Hepatocyte (in vitro differentiated cells): ENCODE measurements at regions not wholly inside any gene's neighbourhood (a gene's known extent, or its start where the extent isn't known, plus 50 kb on each side); places are given as distances from the start of the nearest gene placed in this dataset.
A peak's percentile ranks its signal among the peaks of the same experiment; 100 is the strongest.

Experiments used
- DNase-seq: peaks from one replicate; pipeline ENCODE4 v3.0.0-alpha.2; 2016; ENCODE audit warnings: low spot score
- H2AFZ ChIP-seq: fragments of 200-600 bp; sonication (generic); 2 replicates; pipeline ENCODE4 v1.6.0; 2016; ENCODE audit warnings: antibody characterized with exemption, mild to moderate bottlenecking
- H3K27ac ChIP-seq: fragments of 200-600 bp; sonication (generic); 2 replicates; pipeline ENCODE4 v1.5.1; 2016; ENCODE audit warnings: mild to moderate bottlenecking
- H3K27me3 ChIP-seq: fragments of 200-600 bp; sonication (generic); 2 replicates; pipeline ENCODE4 v1.6.1; 2016
- H3K36me3 ChIP-seq: fragments of 200-600 bp; sonication (generic); replicated peaks from 2 replicates; pipeline ENCODE4 v1.5.1; 2016; ENCODE audit warnings: low read depth; ENCODE audit not compliant: insufficient read depth
- H3K4me1 ChIP-seq: fragments of 200-600 bp; sonication (generic); 2 replicates; pipeline ENCODE4 v1.5.1; 2016; ENCODE audit warnings: mild to moderate bottlenecking, moderate library complexity; ENCODE audit not compliant: insufficient read depth
- H3K4me2 ChIP-seq: fragments of 200-600 bp; sonication (generic); 2 replicates; pipeline ENCODE4 v1.6.0; 2016
- H3K4me3 ChIP-seq: fragments of 200-600 bp; sonication (generic); 2 replicates; pipeline ENCODE4 v1.5.1; 2016; ENCODE audit warnings: mild to moderate bottlenecking
- H3K79me2 ChIP-seq: fragments of 200-600 bp; sonication (generic); 2 replicates; pipeline ENCODE4 v1.6.0; 2017; ENCODE audit warnings: mild to moderate bottlenecking
- H3K9me2 ChIP-seq: fragments of 200-600 bp; sonication (generic); replicated peaks from 2 replicates; pipeline ENCODE4 v1.6.0; 2017; ENCODE audit warnings: mild to moderate bottlenecking; ENCODE audit not compliant: insufficient read depth
- H3K9me3 ChIP-seq: fragments of 200-600 bp; sonication (generic); 2 replicates; pipeline ENCODE4 v1.5.1; 2016; ENCODE audit warnings: low read depth, mild to moderate bottlenecking
- H4K20me1 ChIP-seq: fragments of 200-600 bp; sonication (generic); 2 replicates; pipeline ENCODE4 v1.6.0; 2016; ENCODE audit warnings: mild to moderate bottlenecking; ENCODE audit not compliant: insufficient read depth, poor library complexity, severe bottlenecking
- EZH2 ChIP-seq: fragments of 200-600 bp; sonication (generic); IDR thresholded peaks from 2 replicates; pipeline ENCODE4 v1.6.1; 2016; ENCODE audit warnings: antibody characterized with exemption, mild to moderate bottlenecking, borderline replicate concordance
- EZH2phosphoT487 ChIP-seq: fragments of 200-600 bp; sonication (generic); IDR thresholded peaks from one replicate; pipeline ENCODE4 v1.6.1; 2018; ENCODE audit warnings: antibody characterized with exemption, mild to moderate bottlenecking, low read depth, moderate library complexity; ENCODE audit not compliant: unreplicated experiment, severe bottlenecking
- WGBS: methylation state at CpG from one replicate; pipeline ENCODE4 v1.1.6; 2016; ENCODE audit warnings: low lambda C conversion rate; ENCODE audit errors: missing lambda C conversion rate; 5-methylcytosine and 5-hydroxymethylcytosine counted together
- TF ChIP-seq, protein P1 (sequence below): fragments of 200-600 bp; sonication (generic); IDR thresholded peaks from 2 replicates; pipeline ENCODE4 v1.5.1; 2016; ENCODE audit warnings: antibody characterized with exemption, mild to moderate bottlenecking; ENCODE audit not compliant: poor library complexity

DNA sequence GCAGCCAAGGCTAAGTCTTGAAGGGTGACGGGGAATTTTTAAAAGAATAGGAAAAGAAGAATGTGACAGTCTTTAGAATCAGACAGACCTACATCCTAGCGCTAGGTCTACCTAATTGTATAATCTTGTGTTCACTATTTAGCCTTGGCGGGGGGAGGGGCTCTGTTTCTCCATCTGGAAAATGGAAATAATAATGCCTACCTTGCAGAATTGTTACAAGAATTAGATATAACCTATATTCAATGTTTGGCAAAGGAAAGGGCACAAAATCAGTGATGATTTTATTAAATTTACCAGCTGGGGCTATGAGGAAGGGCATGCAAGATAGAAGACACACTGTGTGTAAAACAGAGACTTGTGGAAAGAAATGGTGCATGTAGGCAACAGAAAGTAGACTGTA, 154.8 kb downstream of the ZBTB18 start:
- Histone ChIP-seq H3K4me1 (no peaks in the 10 kb centered on the region), H3K27ac (no peak overlapping the region), H4K20me1 (no peaks in the 10 kb centered on the region), H3K4me3 (no peak overlapping the region), H3K36me3 (no peaks in the 10 kb centered on the region), H3K27me3 (no peaks in the 10 kb centered on the region), H3K9me2 (no peaks in the 10 kb centered on the region), H3K9me3 (no peaks in the 10 kb centered on the region), H3K4me2 (no peak overlapping the region), H2AFZ (no peak overlapping the region), H3K79me2 (no peaks in the 10 kb centered on the region)
- DNase-seq = no peak
- TF ChIP-seq EZH2phosphoT487 (no peak), EZH2 (no peak)
- TF ChIP-seq, protein P1, sequence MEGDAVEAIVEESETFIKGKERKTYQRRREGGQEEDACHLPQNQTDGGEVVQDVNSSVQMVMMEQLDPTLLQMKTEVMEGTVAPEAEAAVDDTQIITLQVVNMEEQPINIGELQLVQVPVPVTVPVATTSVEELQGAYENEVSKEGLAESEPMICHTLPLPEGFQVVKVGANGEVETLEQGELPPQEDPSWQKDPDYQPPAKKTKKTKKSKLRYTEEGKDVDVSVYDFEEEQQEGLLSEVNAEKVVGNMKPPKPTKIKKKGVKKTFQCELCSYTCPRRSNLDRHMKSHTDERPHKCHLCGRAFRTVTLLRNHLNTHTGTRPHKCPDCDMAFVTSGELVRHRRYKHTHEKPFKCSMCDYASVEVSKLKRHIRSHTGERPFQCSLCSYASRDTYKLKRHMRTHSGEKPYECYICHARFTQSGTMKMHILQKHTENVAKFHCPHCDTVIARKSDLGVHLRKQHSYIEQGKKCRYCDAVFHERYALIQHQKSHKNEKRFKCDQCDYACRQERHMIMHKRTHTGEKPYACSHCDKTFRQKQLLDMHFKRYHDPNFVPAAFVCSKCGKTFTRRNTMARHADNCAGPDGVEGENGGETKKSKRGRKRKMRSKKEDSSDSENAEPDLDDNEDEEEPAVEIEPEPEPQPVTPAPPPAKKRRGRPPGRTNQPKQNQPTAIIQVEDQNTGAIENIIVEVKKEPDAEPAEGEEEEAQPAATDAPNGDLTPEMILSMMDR = no peak
- WGBS = 93% methylated on average over 3 of the region's 3 CpGs

DNA sequence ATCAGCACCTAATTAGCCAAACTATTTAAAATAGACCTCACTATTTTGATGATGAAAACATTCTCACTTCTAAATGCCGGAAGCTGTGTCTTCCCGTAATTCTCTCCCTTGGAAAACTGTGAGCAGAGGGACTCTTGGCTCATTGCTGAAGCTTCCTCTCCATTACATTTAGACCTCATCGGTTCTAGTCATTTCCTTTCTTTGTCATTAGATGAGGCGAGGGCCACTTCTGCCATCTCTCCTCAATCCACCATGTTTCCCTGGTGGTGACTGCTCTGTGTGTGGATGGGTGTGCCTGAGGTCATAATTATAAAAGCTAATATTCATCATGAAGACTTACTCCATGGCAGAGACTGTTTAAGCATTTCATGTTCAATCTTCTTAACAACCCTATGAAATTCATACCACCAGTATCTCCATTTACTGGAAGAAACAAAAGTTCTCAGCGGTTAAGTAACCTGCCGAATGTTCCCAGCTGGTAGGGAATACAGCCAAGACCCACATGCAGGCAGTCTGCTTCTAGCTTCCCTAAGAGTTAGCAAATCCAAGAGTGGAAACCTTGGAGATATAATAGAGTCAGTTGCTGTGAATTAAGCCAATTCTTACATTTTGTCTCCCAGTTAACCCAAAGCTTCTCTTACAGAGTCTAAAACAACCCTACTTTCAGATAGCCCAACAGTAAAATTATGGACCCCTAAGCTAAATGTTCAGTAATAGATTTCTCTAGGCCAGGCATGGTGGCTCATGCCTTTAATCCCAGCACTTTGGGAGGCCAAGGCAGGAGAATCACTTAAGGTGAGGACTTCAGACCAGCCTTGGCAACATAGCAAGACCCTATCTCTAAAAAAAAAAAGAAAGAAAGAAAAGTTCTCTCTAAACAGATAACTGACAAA, 156.2 kb downstream of the ZBTB18 start:
- Histone ChIP-seq H4K20me1 (no peaks in the 10 kb centered on the region), H3K27ac (peak overlapping the region; percentile 22), H3K9me3 (no peaks in the 10 kb centered on the region), H3K4me2 (no peak overlapping the region), H3K79me2 (no peaks in the 10 kb centered on the region), H3K9me2 (no peaks in the 10 kb centered on the region), H3K36me3 (no peaks in the 10 kb centered on the region), H3K4me3 (no peak overlapping the region), H3K27me3 (no peaks in the 10 kb centered on the region), H3K4me1 (no peaks in the 10 kb centered on the region), H2AFZ (no peak overlapping the region)
- no peak for DNase-seq
- TF ChIP-seq, protein P1 = no peak
- TF ChIP-seq EZH2phosphoT487 (no peak), EZH2 (no peak)
- 89% methylated on average over 6 of the region's 6 CpGs for WGBS

DNA sequence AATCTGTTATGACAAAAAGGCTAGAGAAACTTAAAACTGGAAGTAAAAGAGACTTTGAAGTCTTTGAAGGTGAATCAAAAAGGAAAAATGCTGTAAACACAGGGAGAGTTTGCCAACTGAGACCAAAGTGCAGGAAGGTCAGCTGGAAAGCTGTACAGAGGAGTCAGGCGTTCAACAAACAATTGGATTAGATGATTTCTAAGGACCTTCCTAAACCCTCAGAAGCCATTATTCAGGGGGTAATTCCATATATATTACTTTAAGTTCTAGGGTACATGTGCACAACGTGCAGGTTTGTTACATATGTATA, 156.8 kb downstream of the ZBTB18 start:
- no peak overlapping the region for H3K4me2 ChIP-seq
- 84% methylated on average over 2 of the region's 2 CpGs for WGBS

More for the DNA sequence above, 156.8 kb downstream of the ZBTB18 start:
- Histone ChIP-seq H3K27me3 (no peaks in the 10 kb centered on the region), H3K4me1 (no peaks in the 10 kb centered on the region), H3K9me2 (no peaks in the 10 kb centered on the region), H3K79me2 (no peaks in the 10 kb centered on the region), H3K27ac (peak overlapping the region; percentile 22), H3K9me3 (no peaks in the 10 kb centered on the region), H2AFZ (no peak overlapping the region), H4K20me1 (no peaks in the 10 kb centered on the region), H3K36me3 (no peaks in the 10 kb centered on the region), H3K4me3 (no peak overlapping the region)
- no peak for DNase-seq
- TF ChIP-seq EZH2 (no peak), EZH2phosphoT487 (no peak)
- TF ChIP-seq, protein P1 = no peak
